SK-N-MC (cell line): ENCODE measurements at regions not wholly inside any gene's neighbourhood (a gene's known extent, or its start where the extent isn't known, plus 50 kb on each side); places are given as distances from the start of the nearest gene placed in this dataset.
"Not testable (repeated sequence)": the region's sequence is repeated elsewhere in the genome, so short reads cannot be mapped to it uniquely, and the experiment has no call there.

Experiments used
- DNase-seq: peaks from one replicate; pipeline ENCODE4 v3.0.0-alpha.2; 2011; ENCODE audit warnings: low read depth, low spot score
- H3K27ac ChIP-seq: fragments of 200-600 bp; sonication (generic); 2 replicates; pipeline ENCODE4 v1.5.1; 2016; ENCODE audit warnings: mixed run types
- H3K36me3 ChIP-seq: fragments of 200-600 bp; sonication (generic); 2 replicates; pipeline ENCODE4 v1.6.1; 2017; ENCODE audit warnings: antibody characterized with exemption, low read length, mixed read lengths; ENCODE audit not compliant: insufficient read depth
- H3K4me3 ChIP-seq: fragments of 200-600 bp; sonication (generic); 2 replicates; pipeline ENCODE4 v1.5.1; 2016
- H3K9ac ChIP-seq: fragments of 200-600 bp; sonication (generic); 2 replicates; pipeline ENCODE4 v1.8.0; 2017; ENCODE audit warnings: mixed run types, mixed read lengths; ENCODE audit not compliant: insufficient read length
- H3K9me3 ChIP-seq: fragments of 200-600 bp; sonication (generic); 2 replicates; pipeline ENCODE4 v1.6.1; 2017; ENCODE audit warnings: low read depth, mild to moderate bottlenecking, antibody characterized with exemption, low read length, moderate library complexity, mixed read lengths
- EZH2 ChIP-seq: fragments of 200-600 bp; sonication (generic); IDR thresholded peaks from one replicate; pipeline ENCODE4 v1.6.1; 2017; ENCODE audit warnings: antibody characterized with exemption
- FOXP2 ChIP-seq: optimal IDR thresholded peaks from 2 replicates; pipeline ENCODE3; 2011; ENCODE audit warnings: mild to moderate bottlenecking, moderate library complexity; ENCODE audit not compliant: insufficient read depth; ENCODE audit errors: extremely low read length, control extremely low read depth
- POLR2AphosphoS5 ChIP-seq: IDR thresholded peaks from 2 replicates; pipeline ENCODE4 v1.6.1; 2012; ENCODE audit warnings: mild to moderate bottlenecking, low read depth, low read length, borderline replicate concordance

DNA sequence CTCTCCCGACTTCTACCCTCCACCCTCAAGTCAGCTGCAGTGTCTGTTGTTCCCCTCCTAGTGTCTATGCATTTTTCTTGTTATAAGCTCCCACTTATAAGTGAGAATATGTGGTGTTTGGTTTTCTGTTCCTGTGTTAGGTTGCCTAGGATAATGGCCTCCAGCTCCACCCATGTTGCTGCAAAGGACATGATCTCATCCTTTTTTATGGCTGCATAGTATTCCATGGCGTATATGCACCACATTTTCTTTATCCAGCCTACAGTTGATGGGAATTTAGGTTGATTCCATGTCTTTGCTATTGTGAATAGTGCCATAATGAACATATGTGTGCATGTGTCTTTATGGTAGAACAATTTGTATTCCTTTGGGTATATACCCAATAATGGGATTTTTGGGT lies 80.7 kb downstream of the SPTSSA start:
- H3K9ac ChIP-seq, H3K4me3 ChIP-seq, H3K36me3 ChIP-seq, H3K27ac ChIP-seq, DNase-seq, H3K9me3 ChIP-seq: not testable (repeated sequence)

DNA sequence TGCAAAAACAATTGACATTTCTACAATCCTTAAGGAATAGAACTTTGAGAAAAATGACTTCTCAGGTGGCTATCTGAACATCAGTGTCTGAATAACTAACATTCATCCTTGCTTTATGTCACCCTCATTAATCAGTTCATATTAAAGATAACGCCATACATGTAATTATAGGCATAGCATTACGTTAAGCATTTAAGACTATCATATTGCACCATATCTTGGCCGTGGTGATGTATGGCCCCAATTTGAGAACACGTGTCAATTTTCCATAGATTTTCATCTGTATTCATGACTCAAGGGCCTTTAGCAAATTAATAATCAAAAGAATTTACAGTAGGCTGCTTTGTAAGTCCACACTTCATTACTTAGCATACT lies 81.6 kb downstream of the SPTSSA start:
- H3K9ac ChIP-seq, result no peak overlapping the region
- no peak overlapping the region for H3K27ac ChIP-seq
- no peak for DNase-seq
- TF ChIP-seq FOXP2 (no peak), POLR2AphosphoS5 (no peak), EZH2 (no peak)
- no peaks in the 10 kb centered on the region for H3K9me3 ChIP-seq
- no peak overlapping the region for H3K4me3 ChIP-seq
- H3K36me3 ChIP-seq, result no peaks in the 10 kb centered on the region

DNA sequence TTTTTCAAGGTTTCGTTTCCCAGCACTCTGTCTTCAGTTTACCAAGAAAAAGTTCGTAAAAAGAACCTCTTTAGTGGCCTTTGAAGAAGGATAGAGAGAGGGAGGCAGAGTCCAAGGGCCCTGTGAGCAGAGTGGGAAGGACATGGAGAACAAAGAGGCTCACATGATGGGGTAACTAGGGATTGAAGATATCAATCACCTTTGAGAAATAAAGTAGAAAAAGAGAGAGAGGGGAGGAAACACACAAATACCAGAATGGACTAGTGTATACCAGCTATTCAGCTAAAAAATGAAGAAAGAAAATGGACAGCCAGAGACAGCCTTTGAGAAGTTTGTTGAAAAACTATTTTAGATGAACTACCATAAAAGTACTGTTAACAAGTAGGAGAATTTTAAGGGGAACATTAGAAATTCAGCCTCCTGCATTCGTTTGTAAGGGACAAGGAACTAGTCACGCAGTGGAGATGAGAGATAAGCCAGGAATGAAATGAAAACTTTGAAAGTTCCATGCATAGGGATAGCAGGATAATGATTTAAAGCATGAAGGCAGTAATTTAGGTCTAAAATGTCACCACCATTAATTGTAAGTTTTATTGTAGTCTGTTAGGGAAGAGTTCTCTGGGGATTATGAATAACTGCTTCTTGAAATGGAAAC lies 82.1 kb downstream of the SPTSSA start:
- TF ChIP-seq POLR2AphosphoS5 (no peak), FOXP2 (no peak), EZH2 (no peak)
- no peaks in the 10 kb centered on the region for H3K9me3 ChIP-seq
- no peak overlapping the region for H3K27ac ChIP-seq
- H3K9ac ChIP-seq, result no peak overlapping the region
- DNase-seq, result no peak
- no peak overlapping the region for H3K4me3 ChIP-seq
- no peaks in the 10 kb centered on the region for H3K36me3 ChIP-seq

DNA sequence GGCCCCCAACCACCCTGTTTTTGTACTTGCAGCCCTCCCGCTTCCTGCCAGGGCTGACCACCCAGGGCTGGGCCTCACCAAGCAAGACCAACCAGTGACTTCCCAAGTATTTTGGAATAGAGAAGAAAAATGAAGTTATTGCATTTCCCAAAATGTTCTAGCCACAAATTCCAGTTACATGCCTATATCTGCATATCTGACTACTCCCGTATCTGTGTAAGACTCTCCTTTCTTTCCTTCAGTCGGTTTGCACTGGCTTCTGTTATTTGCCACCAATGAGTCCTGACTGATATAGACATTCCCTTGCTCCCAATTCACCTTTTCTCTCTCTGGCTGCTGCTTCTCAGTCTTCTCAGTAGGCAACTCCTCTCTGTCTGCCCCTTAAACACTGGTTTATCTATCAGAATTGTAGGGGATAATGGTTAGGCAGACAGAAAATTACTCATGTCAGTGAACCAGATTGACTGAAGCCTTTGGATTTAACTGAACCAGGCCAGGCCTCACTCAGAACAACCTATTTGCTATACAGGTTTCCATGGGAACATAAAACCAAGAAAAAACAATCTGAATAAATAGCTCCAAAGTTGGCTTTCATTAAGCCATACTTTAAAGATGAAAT lies 85.3 kb downstream of the SPTSSA start:
- Histone ChIP-seq H3K4me3 (no peak overlapping the region), H3K36me3 (no peaks in the 10 kb centered on the region), H3K27ac (no peak overlapping the region), H3K9ac (no peak overlapping the region), H3K9me3 (no peaks in the 10 kb centered on the region)
- no peak for DNase-seq
- TF ChIP-seq EZH2, result no peak
- TF ChIP-seq FOXP2, result no peak
- TF ChIP-seq POLR2AphosphoS5, result no peak

DNA sequence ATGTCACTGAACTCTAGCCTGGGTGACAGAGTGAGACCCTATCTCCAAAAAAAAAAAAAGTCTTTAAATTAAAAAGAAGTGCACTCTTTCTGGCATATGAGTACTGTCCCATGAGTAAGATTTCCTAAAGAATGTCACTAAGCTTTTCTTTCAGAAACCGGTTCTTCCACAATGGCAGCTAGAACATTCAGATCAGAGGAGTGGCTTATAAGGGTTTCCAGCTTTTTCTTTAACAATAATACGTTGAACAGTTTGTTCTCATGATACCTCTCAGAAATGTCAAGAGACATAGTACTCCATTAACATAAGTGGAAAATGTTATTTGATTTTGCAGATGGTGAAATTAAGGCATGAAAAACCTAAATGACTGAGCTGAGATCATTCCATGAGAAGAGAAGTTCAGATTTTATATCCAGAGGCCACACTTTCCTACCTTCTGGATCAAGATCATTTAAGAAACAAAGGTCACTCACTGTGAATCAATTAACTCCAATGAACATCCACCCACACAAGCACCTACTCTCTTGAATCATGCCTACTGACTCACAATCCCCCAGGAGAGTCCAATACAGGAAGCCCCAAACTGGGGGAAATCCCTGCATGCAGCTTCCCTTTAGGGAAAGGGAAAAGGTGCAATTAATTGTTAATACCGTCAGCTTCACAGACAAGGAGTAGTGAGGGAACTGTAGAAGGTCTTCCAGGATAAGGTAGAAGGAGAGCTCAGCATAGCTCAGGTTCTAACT lies 86.9 kb downstream of the SPTSSA start:
- H3K27ac ChIP-seq, result no peak overlapping the region

DNA sequence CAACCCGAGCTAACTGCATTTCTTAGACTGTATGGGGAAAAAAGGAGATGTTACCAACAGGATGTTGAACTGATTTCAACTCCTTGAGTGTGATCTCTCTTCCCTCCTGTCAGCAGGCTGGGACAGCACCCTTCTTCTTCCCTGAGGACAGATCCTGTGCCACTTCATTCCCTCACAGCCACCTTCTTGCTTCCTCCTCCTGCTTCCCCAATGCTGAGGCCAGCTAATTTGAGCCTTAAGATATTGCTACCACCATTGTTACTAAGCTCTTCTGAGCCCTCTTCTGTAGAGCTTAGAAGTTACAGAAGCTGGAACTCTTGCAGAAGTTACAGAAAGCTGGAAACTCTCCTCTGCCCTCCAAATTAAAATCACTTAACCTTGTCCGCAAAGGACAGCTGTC lies 88.8 kb downstream of the SPTSSA start:
- no peaks in the 10 kb centered on the region for H3K9me3 ChIP-seq
- H3K27ac ChIP-seq, result no peak overlapping the region
- H3K9ac ChIP-seq, result no peak overlapping the region
- no peak overlapping the region for H3K4me3 ChIP-seq
- no peak for DNase-seq
- no peaks in the 10 kb centered on the region for H3K36me3 ChIP-seq
- no peak for TF ChIP-seq EZH2
- no peak for TF ChIP-seq POLR2AphosphoS5
- no peak for TF ChIP-seq FOXP2

More for the DNA sequence above, 86.9 kb downstream of the SPTSSA start:
- no peaks in the 10 kb centered on the region for H3K9me3 ChIP-seq
- TF ChIP-seq EZH2, result no peak
- TF ChIP-seq FOXP2, result no peak
- TF ChIP-seq POLR2AphosphoS5, result no peak
- DNase-seq, result no peak
- no peak overlapping the region for H3K9ac ChIP-seq
- no peaks in the 10 kb centered on the region for H3K36me3 ChIP-seq
- H3K4me3 ChIP-seq, result no peak overlapping the region

DNA sequence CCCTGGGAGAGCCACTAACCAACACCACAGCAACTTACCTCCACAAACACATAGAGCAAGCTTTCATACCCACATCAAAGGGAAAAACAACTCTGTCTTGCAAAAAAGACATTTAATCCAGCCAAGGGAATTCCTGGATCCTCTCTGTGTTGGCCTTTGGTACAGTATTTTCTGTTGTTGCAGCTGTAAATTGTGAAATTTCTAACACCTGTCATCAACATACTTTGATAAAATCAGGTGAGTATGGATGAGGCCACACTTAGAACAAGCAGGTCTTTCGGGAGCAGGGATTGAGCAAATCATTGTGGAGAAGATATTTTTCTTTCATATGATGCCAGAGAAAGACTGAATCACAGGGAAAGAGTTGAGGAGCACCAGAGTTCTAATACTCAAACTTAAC lies 89.3 kb downstream of the SPTSSA start:
- H3K27ac ChIP-seq, result no peak overlapping the region
- no peak overlapping the region for H3K4me3 ChIP-seq
- no peaks in the 10 kb centered on the region for H3K36me3 ChIP-seq
- no peak for TF ChIP-seq EZH2
- no peak for TF ChIP-seq POLR2AphosphoS5
- TF ChIP-seq FOXP2, result no peak
- no peaks in the 10 kb centered on the region for H3K9me3 ChIP-seq
- H3K9ac ChIP-seq, result no peak overlapping the region
- DNase-seq, result no peak

DNA sequence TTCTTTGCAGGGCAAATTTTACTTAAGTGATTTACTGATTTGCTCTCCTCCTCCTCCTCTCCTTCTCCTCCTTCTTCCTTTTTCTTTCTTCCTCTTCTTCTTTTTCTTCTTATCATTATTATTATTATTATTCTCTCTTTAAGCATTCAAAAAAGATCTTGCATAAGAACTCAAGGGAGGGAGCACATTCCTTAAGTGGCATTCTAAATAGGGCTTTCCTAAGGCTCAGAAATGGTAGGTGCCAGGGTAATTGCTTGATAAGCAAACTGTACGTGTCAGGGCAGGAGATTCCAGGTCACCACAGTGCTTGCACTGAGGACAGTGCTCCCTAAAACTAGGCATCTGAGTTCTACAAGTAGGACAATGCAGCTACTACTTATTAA lies 92.4 kb downstream of the SPTSSA start:
- TF ChIP-seq FOXP2, result no peak
- no peak for TF ChIP-seq EZH2
- TF ChIP-seq POLR2AphosphoS5, result no peak
- Histone ChIP-seq H3K9ac (no peak overlapping the region), H3K27ac (no peak overlapping the region), H3K4me3 (no peak overlapping the region), H3K9me3 (no peaks in the 10 kb centered on the region), H3K36me3 (no peaks in the 10 kb centered on the region)
- DNase-seq, result no peak
